HFFc6 (cell line): ENCODE measurements at regions not wholly inside any gene's neighbourhood (a gene's known extent, or its start where the extent isn't known, plus 50 kb on each side); places are given as distances from the start of the nearest gene placed in this dataset.
A peak's percentile ranks its signal among the peaks of the same experiment; 100 is the strongest.

Experiments used
- DNase-seq: peaks from one replicate; pipeline ENCODE4 v3.0.0-alpha.2; 2018
- H3K27ac Mint-ChIP-seq: 2 replicates; pipeline ENCODE4 v1.8.0; 2020; ENCODE audit warnings: mild to moderate bottlenecking, mixed read lengths
- H3K27me3 Mint-ChIP-seq: 2 replicates; pipeline ENCODE4 v1.8.0; 2021; ENCODE audit warnings: mild to moderate bottlenecking, moderate library complexity, mixed read lengths; ENCODE audit not compliant: insufficient read depth
- H3K36me3 Mint-ChIP-seq: 2 replicates; pipeline ENCODE4 v1.8.0; 2021; ENCODE audit warnings: low read depth, mixed read lengths
- H3K4me1 Mint-ChIP-seq: 2 replicates; pipeline ENCODE4 v1.8.0; 2020; ENCODE audit warnings: low read depth, mixed read lengths
- H3K4me3 Mint-ChIP-seq: 2 replicates; pipeline ENCODE4 v1.8.0; 2020; ENCODE audit warnings: mild to moderate bottlenecking, moderate library complexity, mixed read lengths
- H3K9me3 Mint-ChIP-seq: 2 replicates; pipeline ENCODE4 v1.8.0; 2020; ENCODE audit warnings: mild to moderate bottlenecking, mixed read lengths
- CTCF ChIP-seq: fragments of 200-600 bp; sonication (generic); IDR thresholded peaks from 2 replicates; pipeline ENCODE4 v1.5.0; 2021; ENCODE audit warnings: antibody characterized with exemption, mild to moderate bottlenecking

- no peaks in the 10 kb centered on the region for H3K36me3 Mint-ChIP-seq
- H3K27ac Mint-ChIP-seq, result no peak overlapping the region
- H3K4me3 Mint-ChIP-seq, result no peak overlapping the region
- TF ChIP-seq CTCF, result no peak
- H3K9me3 Mint-ChIP-seq, result no peaks in the 10 kb centered on the region
- peak; percentile 9 for DNase-seq
- peaks cover 42% of the 10 kb centered on the region for H3K4me1 Mint-ChIP-seq
- peaks cover 24% of the 10 kb centered on the region for H3K27me3 Mint-ChIP-seq
These were observed 151.4 kb downstream of the ZNF518B start for GRCh38 chr4:10305816-10306215.

GRCh38 chr4:10303291-10303690 is 153.9 kb downstream of the ZNF518B start:
- no peaks in the 10 kb centered on the region for H3K9me3 Mint-ChIP-seq
- H3K36me3 Mint-ChIP-seq, result no peaks in the 10 kb centered on the region
- H3K4me1 Mint-ChIP-seq, result peaks cover 60% of the 10 kb centered on the region
- no peak for DNase-seq
- H3K4me3 Mint-ChIP-seq, result no peak overlapping the region
- H3K27ac Mint-ChIP-seq, result no peak overlapping the region
- peaks cover 24% of the 10 kb centered on the region for H3K27me3 Mint-ChIP-seq
- no peak for TF ChIP-seq CTCF

- peak overlapping the region; percentile 79; the same call in 1 of the 2 replicates for H3K4me3 Mint-ChIP-seq
- H3K27me3 Mint-ChIP-seq, result peaks cover 18% of the 10 kb centered on the region
- no peak overlapping the region for H3K27ac Mint-ChIP-seq
- H3K36me3 Mint-ChIP-seq, result no peaks in the 10 kb centered on the region
- no peak for TF ChIP-seq CTCF
- peaks cover 71% of the 10 kb centered on the region for H3K4me1 Mint-ChIP-seq
- no peak for DNase-seq
- no peaks in the 10 kb centered on the region for H3K9me3 Mint-ChIP-seq
These were observed 155.1 kb downstream of the ZNF518B start for GRCh38 chr4:10302096-10302495.

- TF ChIP-seq CTCF, result no peak
- H3K9me3 Mint-ChIP-seq, result no peaks in the 10 kb centered on the region
- peak; percentile 79 for DNase-seq
- 0 out of 2 replicates have a peak overlapping the region, but pooled peaks have one; percentile 16 for H3K4me3 Mint-ChIP-seq
- no peak overlapping the region for H3K27ac Mint-ChIP-seq
- H3K27me3 Mint-ChIP-seq, result peaks cover 8% of the 10 kb centered on the region
- no peaks in the 10 kb centered on the region for H3K36me3 Mint-ChIP-seq
- peaks cover 83% of the 10 kb centered on the region for H3K4me1 Mint-ChIP-seq
These were observed 157.6 kb downstream of the ZNF518B start for GRCh38 chr4:10299601-10300000.

GRCh38 chr4:10298681-10299080 is 158.5 kb downstream of the ZNF518B start:
- no peak for TF ChIP-seq CTCF
- H3K4me3 Mint-ChIP-seq, result no peak overlapping the region
- DNase-seq, result no peak
- H3K9me3 Mint-ChIP-seq, result no peaks in the 10 kb centered on the region
- no peak overlapping the region for H3K27ac Mint-ChIP-seq
- H3K36me3 Mint-ChIP-seq, result no peaks in the 10 kb centered on the region
- H3K4me1 Mint-ChIP-seq, result peaks cover 79% of the 10 kb centered on the region
- H3K27me3 Mint-ChIP-seq, result peaks cover 11% of the 10 kb centered on the region

GRCh38 chr4:10296730-10297129 is 160.5 kb downstream of the ZNF518B start:
- Mint-ChIP-seq H3K4me1 (peaks cover 74% of the 10 kb centered on the region), H3K9me3 (no peaks in the 10 kb centered on the region), H3K36me3 (peaks cover 4% of the 10 kb centered on the region; the same call in 1 of the 2 replicates), H3K27ac (peak overlapping the region; percentile 67), H3K4me3 (no peak overlapping the region), H3K27me3 (peaks cover 5% of the 10 kb centered on the region)
- DNase-seq, result peak; percentile 85
- no peak for TF ChIP-seq CTCF
